ENCODE measurements at regions not wholly inside any gene's neighbourhood (a gene's known extent, or its start where the extent isn't known, plus 50 kb on each side); places are given as distances from the start of the nearest gene placed in this dataset.

DNA sequence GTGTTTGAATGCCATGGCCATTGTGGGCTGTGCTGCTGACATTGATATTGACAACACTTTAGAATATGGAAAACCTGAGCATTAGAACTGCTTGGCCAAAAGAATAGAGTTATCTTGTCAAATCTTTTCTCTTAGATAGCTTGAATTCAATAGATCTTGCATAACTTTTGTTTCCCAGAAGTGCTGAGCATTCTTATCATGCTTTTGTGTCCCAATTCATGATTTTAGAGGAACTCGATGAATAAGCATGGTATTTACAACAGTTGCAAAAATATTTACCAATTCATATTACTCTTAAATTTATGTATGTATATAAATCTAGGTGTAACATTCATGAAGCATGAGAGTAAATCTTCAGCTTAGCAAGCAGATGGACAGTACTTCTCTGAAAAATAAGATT lies 508.0 kb downstream of the BCL11A start:
- no peak for DNase-seq

DNA sequence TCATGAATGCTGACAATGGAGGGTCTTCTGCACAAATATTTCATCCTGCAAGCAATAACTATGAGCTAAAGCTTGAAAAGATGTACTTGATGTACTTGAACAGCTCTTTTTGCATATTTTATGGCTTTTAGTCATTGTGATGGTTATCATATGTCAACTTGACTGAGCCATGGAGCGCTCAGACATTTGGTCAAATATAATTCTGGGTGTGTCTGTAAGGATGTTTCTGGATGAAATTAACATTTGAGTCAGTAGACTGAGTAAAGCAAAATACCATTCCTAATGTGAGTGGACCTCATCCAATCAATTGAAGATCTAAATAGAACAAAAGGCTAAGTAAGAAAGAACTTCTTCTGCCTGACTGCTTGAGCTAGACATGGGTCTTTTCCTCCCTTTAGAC lies 509.0 kb downstream of the BCL11A start:
- DNase-seq: no peak

DNA sequence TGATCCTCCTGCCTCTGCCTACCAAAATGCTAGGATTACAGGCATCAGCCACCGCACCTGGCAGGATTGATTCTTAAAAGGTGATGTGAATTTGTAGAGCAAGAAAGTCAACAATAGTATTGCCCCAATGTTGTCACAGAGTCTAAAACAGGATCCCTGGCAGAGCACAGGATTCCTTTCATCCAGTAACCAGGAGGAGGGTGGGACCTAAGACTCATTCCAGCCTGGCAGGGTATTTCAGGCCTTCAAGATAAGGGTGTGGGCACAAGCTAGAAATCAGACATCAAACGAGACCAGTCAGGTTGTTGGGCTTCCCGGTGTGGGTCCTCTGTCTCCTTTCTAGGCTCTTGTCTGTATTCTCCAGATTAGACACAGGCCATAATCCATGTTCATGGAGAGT lies 511.4 kb downstream of the BCL11A start:
- no peak for DNase-seq

DNA sequence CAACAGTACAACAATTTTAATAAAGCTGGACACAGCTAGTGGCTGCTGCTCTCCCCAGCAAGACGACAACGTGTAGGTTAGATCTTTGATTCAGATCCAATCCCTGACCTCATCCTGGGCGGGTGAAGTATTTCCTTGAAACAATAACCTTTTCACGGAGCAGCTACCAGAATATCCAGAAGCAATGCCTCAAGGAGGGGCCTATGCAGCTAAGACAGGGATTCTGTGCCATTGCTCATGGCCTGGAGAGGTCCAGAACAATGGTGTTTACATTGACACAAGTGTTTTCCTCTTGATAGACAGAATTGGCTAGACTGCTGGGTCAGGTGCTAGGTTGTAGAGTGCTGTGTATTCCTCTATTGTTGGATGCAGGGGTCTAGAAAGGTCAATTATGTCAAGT lies 520.1 kb downstream of the BCL11A start:
- no peak for DNase-seq

DNA sequence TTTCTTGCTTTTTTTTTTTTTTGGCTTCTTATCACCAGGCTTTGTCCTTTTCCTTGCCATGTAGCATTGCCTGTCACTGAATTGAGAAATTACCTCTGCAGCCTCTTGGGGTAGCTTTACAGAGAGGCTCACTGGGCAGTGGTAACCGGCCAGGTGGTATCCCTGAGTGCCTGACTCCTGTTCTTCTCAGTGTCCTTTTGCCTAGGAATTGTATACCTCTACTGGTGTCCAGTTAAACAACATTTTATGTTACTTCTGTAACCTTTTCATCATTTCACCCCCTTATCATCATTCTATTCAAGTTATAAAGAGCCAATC lies 523.9 kb downstream of the BCL11A start:
- DNase-seq: no peak

DNA sequence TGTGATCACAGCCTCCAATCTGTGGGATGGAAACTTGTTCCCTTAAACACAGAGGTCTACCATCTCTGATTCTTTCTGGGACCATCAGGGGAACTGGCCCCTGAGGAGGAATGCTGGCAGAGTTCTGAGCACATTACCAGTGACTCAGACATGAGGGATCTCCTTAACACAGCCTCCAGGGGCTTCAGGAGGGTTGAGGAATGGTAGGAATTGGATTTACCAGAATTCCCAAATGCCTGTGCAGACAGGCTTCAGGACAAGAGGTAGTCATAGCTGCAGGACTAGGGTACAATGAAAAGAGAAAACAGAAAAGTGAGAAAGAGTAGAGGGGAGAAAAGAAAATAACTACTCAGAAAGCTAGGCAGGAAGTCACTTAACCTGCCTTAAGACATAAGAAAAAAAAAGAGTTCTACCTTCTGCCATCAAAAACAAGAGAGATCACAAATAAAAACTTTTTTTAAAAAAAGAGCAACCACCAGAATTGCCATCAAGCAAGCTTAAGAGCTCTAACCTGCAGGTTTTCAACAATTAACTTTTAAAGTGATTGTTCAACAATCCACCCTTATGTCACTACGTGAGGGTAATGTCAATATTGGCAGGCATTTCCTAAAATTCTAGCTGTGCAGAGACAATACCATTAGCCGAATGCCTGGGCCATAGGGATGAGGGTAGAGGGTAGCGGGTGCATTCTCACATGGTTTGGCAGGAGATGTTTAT lies 524.4 kb downstream of the BCL11A start:
- no peak for DNase-seq

DNA sequence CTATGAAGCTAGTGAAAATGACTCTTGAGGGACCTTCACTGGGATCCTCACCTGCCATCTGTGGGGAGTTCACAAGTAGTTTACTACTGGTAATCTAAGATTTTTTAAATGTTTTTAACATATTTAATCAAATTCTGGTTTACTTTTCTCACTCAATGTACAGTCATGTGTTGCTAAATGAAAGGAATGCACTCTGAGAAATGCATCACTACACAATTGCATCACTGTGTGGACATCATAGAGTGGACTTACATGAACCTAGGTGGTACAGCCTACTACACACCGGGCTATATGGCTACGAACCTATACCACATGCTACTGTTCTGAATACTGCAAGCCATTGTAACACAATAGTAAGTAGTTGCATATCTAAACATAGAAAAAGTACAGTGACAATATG lies 528.0 kb downstream of the BCL11A start:
- no peak for DNase-seq

DNA sequence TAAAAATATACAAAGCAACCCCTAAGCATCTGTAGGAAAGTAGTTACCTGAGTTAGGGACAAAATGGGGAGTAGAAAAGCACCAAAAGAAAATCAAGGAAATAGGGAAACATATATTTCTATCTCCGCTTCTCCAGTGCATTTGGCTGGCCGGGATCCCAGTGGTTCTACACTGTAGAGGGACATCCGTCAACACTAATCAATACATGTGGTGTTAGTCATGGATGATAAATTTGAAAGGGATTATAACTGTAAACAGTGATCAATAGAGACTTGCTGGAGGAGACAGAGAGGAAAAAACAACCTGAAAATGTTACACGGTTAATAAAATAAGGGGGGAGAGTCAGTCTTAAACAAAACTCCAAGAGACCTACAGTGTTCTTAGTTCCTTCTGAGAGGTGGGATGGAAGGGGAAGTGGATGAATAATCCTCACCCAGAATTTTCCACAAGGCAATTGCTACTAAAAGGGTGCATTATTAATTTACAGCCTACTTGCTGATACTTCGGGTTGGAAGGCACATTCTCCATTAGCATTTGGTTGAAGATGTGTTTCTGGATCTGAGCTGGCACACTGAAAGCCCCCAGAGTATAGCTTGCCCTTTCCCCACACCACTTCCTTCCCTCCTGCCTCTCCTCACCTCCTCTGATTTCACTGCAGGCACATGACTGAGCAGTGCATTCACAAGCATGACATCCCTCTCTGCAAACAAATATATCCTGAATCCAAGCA lies 530.0 kb downstream of the BCL11A start:
- DNase-seq: no peak

DNA sequence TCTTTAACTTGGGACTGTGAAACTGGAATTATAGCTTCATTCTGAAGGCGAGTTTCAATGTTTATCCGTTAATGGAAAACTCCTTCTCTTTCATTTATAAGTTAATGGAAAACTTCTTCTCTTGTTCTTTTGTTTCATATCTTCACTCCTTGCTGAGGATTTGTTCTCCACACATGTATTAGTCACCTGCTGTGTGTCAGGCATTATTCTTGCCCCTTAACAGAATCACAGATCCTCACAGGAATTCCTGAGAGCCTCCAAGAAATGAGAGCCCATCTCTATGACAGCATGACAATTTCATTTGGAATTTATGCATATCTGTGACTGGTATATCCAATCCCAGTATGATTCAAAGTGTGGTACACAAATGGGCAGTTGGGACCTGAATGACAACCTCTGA lies 545.8 kb downstream of the BCL11A start:
- DNase-seq: no peak

DNA sequence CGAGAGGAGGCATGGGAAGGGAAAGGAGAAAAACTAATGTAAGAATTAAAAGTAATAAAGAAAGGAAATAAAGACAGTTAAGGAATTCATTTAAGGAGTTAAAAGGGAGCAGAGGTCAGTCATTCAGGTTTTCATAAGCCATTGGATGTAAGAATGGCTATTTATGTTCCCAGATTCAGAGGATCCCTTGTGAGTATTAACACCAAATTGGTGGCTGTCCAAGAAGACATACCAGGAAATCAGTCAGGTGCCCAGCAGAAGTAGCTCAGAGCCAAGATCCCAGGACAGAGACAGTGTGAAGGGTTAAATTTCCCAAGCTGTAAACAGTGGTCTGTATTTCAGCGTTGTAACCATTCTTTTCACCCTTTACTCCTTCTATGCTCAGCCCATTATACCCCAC lies 550.4 kb downstream of the BCL11A start:
- no peak for DNase-seq

DNA sequence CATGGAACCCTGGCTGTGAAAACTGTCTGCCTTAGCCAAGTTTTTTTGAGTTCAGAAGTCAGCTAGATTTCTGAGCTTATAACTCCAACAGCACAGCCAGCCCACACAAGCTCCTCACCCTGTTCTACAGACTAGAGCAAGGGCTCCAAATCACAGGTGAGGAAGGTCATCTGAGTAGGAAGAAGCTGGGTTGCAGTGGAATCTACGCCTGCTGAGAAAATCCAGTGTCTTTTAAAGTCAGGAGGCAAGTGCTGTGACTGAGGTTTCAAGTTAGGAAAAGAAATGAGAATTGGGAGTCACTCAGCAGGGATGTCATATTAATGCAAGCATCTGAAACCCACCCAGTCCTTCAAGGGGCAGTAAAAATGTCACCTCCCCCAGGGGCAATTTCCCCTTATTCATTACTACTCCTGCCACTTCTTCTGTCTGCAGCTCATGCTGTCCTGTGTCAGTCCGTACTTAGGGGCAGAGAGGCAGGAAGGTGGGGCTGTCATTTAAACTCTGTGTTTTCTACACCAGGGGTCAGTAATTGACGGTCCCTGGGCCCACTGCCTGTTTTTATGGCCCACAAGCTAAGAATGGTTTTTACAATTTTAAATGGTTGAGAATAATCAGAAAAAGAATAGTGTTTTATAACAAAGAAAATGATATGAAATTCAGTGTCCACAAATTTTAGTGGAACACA lies 551.1 kb downstream of the BCL11A start:
- no peak for DNase-seq

DNA sequence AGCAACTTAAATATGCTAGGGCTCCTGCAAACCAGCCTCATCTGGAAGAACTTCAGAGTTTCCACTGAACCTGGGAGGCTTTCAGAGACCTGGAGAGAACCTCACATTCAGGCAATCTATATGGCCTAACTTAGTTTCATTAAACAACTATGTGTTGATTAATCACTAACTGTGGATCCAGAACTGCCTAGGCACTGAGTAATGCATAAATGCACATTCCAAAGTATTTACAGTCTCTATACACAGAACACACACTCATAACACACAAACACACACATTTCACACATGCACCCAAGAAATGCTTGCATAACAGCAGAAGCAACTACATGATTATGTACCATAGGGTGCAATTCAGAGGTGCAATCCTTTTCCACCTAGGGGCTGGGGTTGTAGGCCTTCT lies 552.8 kb downstream of the BCL11A start:
- no peak for DNase-seq

DNA sequence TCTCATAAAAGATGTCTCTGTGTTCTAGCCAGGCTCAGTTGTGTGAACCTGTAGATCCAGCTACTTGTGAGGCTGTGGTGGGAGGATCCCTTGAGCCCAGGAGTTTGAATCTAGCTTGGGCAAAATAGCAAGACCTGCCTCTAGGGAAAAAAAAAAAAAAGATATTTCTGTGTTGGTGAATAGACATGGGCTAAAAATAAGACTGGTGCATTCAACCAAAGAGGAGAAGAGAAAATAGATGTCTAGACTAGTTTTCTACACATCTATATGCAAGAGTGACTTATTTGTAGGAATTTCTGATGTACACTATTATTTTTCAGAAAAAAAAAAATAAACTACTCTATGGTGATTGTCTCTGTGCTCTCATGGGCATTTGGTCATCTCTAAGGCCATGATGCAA lies 555.1 kb downstream of the BCL11A start:
- DNase-seq: no peak

DNA sequence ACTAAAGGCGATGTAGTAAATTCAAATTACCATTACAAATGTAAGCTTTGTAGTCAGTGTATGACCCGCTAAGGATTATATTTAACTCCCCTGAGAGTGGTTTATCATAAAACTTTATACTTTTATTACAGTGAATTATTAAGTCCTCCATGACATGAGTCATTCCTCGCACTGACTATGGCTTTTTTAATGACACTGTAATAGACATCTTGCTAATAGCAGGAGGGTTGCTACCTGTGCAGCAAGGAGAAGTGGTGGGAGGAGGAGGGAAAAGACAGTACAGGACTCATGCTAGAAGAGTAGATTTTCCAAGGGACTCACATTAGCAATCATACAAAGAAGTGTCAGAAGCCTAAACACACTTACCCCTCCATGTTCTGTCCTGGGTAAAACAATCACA lies 556.1 kb downstream of the BCL11A start:
- no peak for DNase-seq

DNA sequence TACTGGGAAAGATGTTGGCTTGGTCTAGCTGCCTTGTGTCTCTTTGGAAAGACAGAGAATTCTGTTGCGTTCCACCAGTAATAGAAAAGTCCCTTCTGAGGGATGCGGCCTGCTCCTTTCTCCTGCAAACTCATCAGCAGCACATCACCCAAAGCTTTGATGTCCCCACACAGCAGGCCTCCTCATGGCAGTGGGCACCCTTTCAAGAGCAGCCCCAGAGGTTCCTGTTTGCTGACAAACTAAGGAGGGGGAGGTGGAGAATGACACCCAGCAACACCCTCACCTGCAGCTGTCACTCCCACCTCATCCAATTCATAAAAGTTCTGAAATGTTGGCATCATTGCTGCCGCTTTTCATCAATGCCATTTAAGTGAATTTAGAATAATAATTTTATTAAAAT lies 556.6 kb downstream of the BCL11A start:
- DNase-seq: no peak

DNA sequence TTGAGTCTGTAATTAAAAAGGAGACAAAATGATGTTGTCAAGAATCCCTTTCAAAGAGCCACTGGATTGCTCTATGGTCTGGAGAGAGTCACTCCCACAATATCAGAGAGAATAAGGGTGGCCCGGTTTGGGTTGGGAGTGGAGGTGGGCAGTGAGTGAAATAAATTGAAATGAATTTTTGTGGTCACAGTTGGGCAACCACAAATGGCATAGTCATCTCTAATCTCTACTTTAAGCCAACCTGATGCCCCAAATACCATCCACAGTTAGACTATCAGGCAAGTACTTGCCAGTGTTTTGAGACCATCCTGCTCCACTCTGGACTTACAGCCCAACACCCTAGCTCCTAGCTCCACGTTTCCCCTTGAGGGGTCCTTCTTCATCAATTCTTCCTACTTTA lies 559.7 kb downstream of the BCL11A start:
- no peak for DNase-seq

DNA sequence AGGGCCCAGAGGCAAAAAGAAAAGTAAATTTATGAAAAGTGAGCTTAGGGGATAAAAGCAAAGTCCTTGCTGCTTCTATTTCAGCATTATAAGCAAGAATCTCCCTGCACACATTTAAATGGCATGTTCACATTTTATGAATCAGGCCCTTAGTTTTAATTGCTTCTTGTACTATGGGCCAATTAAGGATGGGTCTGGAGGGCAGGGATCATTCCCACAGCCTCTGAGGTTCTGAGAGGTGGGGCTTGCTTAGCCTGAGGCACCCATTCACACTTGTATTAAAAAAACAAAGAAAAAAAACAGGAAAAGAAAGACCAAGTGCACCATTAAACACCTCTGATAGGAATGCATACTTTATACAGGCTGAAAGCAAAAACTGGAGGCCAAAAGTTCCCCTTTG lies 565.1 kb downstream of the BCL11A start:
- no peak for DNase-seq

DNA sequence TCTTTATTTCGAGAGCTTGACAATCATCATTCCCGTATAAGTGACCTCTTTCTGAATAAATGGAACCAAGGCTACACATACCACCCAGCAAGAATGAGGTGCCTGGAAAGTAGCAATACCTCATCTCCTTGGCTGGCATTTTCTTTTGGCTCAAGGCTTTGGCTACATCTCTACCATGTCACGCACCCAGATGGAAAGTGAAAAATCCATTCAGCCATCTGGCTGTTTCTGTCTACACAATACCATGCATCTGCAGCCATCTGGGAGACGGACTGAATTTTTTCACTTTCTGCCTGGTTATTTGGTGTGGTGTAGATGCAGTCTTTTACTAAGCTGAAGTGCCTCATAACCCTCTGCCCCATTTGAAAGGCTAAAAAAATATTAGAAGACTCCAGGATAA lies 566.9 kb downstream of the BCL11A start:
- DNase-seq: no peak

DNA sequence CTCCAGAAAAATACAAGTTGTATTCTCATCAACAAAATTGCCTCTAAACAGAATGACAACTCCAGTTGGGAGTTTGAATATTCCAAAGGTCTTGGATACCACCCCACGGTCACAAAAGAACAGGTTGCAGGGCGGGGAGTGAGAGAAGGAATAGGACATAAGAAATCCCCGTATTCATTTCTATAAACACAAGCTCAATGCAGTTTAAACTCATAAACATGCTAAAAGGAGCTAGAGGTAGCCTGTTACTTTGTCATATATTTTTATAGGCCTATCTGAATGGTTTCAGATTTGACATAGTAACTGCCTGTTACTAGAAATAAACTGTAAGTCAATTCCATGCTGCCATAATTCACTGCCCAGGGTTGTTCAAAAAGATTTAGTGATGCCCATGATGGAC lies 567.5 kb downstream of the BCL11A start:
- DNase-seq: no peak

DNA sequence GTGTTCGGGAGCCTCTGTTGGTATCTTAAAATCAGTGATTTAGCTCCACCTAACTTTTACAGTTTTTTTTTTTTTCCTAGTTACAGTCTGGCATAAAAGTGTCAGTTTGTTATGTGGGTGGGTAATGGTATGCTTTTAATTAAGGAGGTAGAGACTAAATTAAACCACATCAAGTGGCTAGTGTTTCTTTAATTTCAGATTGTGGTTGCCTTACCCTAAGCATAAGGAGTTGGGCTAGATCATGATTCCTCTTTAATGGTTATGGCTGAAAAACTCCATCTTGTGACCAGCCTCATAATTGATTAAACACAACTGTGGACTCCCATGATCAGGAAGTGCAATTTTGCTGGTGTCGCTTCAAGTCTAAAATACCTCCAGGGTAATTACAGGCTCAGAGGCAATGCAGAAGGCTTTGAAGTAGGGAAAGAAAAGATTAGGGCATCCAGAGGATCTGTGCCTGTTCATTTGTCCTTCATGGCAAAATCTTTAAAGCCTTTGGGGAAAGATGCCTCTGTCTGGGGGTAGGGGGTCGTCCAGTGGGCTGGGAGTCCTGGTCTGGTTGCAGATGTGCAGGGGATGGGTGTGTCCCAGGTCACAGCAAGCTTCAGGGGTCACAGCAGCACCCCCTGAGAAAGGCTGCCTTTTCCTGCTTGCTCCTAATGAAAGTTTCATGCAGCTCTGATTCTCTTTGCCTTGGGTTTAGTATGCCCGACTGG lies 579.2 kb downstream of the BCL11A start:
- DNase-seq: no peak

DNA sequence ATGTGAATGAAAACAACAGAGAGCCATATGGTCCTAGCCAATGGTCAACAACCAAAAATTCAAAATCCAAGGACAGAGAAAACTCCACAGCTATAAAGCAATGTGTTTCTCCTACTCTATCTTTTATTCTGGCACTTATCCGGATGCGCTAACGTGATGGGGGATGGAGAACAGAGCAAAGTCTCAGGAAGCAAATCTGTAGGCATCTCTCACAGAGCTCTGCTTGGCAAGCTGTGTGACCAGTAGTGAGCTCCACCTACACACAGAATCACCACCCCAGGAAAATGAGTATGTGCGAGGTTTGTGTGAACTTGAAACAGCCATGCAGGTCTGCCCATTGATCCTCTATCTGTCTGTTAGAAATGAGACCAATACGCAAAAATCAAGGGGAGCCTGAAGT lies 584.3 kb downstream of the BCL11A start:
- no peak for DNase-seq

DNA sequence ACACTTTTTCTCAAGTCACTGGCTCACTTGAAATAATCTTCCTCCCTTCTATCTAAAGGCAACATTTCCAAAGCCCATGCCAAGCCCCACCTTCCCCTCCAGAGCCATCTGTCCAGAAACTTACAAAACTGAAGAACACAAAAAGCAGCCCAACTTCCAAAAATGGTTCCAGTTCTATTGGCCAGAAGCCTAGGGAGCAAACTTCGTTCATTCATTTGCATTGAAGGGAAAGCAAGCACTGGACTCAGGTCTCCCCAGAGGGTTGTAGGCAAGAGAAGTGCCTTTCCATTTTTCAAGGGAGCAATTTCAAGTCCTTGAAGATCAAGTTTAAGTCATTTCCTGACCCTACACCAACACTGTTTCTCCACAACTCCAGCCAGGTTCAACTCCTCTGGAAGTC lies 585.0 kb downstream of the BCL11A start:
- DNase-seq: no peak

DNA sequence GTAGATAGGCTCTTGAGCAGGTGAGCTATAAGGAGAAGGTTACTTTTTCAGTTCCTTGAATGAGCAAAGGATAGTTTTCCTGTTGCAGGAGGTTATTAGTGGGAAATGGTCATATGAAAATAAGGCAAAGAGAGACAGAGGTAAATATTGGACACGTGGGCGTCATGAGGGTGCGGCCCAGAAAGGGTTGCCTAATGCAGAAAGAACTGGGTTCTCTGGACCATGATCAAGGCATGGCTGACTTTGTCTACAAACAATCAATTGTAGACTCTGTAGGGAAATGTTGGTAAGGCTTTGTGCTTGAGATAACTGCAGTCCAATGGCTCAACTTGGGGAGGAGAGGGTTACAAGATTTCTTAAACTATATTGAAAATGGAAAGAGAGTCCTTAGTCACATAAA lies 585.8 kb downstream of the BCL11A start:
- DNase-seq: no peak

DNA sequence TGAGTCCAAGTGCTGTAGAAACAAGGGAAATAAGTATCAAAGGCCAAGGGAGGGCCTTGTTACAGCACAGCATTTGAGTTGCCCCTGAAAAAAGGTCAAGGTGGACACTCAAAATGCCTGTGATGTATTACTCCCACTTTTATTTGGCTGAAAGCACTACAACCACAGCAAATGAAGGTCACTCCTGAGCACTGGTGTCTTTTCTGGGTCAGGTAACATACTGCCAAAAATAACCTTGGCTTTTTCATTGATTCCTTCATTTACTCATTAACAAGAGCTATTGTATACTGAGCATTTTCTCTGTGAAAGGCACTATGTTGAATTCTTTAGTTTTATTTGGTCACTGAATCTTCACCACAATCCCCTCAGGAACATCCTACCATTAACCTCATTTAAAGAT lies 590.3 kb downstream of the BCL11A start:
- DNase-seq: no peak
